Suprapubic skin (tissue), 4 donors: ENCODE measurements at regions not wholly inside any gene's neighbourhood (a gene's known extent, or its start where the extent isn't known, plus 50 kb on each side); places are given as distances from the start of the nearest gene placed in this dataset.

Source experiments
- DNase-seq, 2 donors: peaks; one replicate each; pipeline ENCODE4 v3.0.0-alpha.2; 2019; ENCODE audit warnings: low spot score in 2 of 2
- H3K27ac ChIP-seq: fragments of 200-600 bp; sonication (generic); one replicate; pipeline ENCODE4 v1.5.1; 2019
- H3K27me3 ChIP-seq: fragments of 200-600 bp; sonication (generic); one replicate; pipeline ENCODE4 v1.5.1; 2019
- H3K36me3 ChIP-seq: fragments of 200-600 bp; sonication (generic); one replicate; pipeline ENCODE4 v1.5.1; 2019
- H3K4me1 ChIP-seq: fragments of 200-600 bp; sonication (generic); one replicate; pipeline ENCODE4 v1.5.1; 2019
- H3K4me3 ChIP-seq: fragments of 200-600 bp; sonication (generic); one replicate; pipeline ENCODE4 v1.5.1; 2019; ENCODE audit warnings: mild to moderate bottlenecking
- H3K9me3 ChIP-seq: fragments of 200-600 bp; sonication (generic); one replicate; pipeline ENCODE4 v1.5.1; 2019
- EP300 ChIP-seq: sonication (generic); formaldehyde crosslinking; IDR thresholded peaks from one replicate; pipeline ENCODE4 v1.6.1; 2017; ENCODE audit warnings: antibody characterized with exemption
- POLR2A ChIP-seq, 2 donors: fragments of 450-650 bp; IDR thresholded peaks; one replicate each; pipeline ENCODE4 v1.6.1; 2017; ENCODE audit warnings: antibody characterized with exemption in 2 of 2, mild to moderate bottlenecking in 2 of 2, moderate library complexity in 2 of 2
- POLR2AphosphoS5 ChIP-seq, 3 donors: sonication (generic); formaldehyde crosslinking; IDR thresholded peaks; one replicate each; pipeline ENCODE4 v1.6.1; 2017; ENCODE audit warnings: antibody characterized with exemption in 3 of 3
- WGBS: methylation state at CpG from one replicate; pipeline ENCODE4 v1.1.5; 2018; 5-methylcytosine and 5-hydroxymethylcytosine counted together
- TF ChIP-seq, protein P1 (sequence below), 2 donors: fragments of 200-600 bp in 1 of 2; fragments of 450-650 bp in 1 of 2; sonication (generic) in 1 of 2; IDR thresholded peaks; one replicate each; pipeline ENCODE4 v1.5.1; 2016 to 2019; ENCODE audit warnings: antibody characterized with exemption in 2 of 2, mild to moderate bottlenecking in 1 of 2, moderate library complexity in 1 of 2

DNA sequence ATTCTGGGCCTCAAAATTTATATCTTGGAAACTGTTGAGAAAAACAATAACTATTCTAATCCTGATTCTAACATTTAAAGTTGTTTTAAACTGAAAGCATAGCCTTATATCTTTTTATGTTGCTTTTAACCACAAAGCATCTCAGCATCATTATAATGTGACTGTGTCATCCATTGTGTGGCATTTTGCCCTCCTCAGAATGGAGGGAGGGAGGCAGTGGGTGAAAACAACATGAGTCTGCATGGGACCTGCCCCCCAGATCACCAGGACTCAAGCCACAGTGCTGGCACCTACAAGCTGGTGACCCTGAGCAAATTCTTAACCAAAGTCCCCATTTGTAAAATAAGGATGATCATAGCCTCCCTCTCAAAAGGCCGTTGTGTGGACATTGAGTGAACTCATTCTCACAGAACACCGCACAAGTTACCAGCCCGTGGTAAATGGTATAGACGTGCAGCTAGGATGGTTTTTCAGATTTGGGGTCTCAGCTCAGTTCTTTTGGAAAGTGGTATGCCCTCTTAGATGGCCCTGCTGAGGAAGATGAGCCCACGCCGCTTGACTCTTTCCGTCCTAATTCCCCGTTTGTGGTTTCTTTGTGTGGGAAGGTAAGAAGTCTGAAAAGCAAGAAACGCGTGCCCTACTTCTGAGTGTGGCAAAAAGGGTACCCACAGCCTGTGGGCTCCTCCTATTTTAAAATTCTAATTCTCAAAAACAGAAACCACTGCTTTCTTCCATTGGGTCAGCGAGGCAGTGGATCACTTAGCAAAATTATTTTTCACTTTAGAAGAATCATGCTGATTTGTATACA, 305.0 kb upstream of the ID2 start:
- TF ChIP-seq, protein P1, sequence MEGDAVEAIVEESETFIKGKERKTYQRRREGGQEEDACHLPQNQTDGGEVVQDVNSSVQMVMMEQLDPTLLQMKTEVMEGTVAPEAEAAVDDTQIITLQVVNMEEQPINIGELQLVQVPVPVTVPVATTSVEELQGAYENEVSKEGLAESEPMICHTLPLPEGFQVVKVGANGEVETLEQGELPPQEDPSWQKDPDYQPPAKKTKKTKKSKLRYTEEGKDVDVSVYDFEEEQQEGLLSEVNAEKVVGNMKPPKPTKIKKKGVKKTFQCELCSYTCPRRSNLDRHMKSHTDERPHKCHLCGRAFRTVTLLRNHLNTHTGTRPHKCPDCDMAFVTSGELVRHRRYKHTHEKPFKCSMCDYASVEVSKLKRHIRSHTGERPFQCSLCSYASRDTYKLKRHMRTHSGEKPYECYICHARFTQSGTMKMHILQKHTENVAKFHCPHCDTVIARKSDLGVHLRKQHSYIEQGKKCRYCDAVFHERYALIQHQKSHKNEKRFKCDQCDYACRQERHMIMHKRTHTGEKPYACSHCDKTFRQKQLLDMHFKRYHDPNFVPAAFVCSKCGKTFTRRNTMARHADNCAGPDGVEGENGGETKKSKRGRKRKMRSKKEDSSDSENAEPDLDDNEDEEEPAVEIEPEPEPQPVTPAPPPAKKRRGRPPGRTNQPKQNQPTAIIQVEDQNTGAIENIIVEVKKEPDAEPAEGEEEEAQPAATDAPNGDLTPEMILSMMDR (IDR thresholded peaks at IDR 0.05): no peak
- TF ChIP-seq EP300: no peak
- TF ChIP-seq POLR2AphosphoS5 (IDR thresholded peaks at IDR 0.05): no peak
- TF ChIP-seq POLR2A (IDR thresholded peaks at IDR 0.05): no peak
- WGBS: 95% methylated on average over 11 of the region's 11 CpGs
- DNase-seq: no peak
- no peaks in the 10 kb centered on the region for H3K4me1 ChIP-seq
- H3K4me3 ChIP-seq: no peak overlapping the region
- H3K36me3 ChIP-seq: no peaks in the 10 kb centered on the region
- H3K27ac ChIP-seq: no peak overlapping the region
- H3K27me3 ChIP-seq: no peaks in the 10 kb centered on the region
- no peaks in the 10 kb centered on the region for H3K9me3 ChIP-seq

DNA sequence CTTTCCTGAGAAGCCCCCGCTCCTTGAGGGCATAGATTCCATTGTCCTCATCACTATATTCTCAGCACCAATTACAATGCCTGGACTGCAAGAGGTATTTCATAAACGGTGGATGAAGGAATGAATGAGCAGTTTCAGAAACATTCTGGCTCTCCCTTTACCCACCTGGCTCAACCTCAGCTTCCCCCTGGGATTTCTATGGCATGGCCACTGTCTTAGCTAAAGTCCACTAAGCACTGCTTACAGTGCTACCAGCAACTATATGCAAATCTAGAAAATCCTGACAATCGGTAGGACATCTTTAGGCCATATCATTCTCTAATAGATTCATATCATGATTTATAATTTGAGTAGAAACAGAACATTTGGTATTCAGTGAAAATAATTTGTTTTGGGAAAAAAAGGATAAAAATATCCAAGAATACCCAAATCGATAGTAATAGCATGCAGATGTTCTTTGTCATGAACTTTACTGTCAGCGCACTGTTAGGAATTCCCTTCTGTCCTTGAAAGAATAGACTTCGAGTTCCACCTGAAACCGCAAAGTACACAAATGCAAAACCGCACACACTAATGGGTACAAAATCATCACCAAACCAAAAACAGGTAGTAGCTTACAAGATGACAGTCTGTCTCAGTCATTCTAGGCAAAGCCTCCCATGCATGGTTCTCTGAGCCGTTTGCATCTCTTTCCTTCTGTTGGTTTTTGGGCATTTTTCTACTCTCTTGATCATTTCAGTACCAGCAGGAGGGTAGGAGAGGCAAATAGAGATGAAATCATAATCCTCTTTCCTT, 303.6 kb upstream of the ID2 start:
- 79% methylated on average over 9 of the region's 9 CpGs for WGBS
- no peak for DNase-seq
- Histone ChIP-seq H3K4me1 (no peaks in the 10 kb centered on the region), H3K9me3 (no peaks in the 10 kb centered on the region), H3K4me3 (no peak overlapping the region), H3K27ac (no peak overlapping the region), H3K27me3 (no peaks in the 10 kb centered on the region), H3K36me3 (no peaks in the 10 kb centered on the region)
- TF ChIP-seq POLR2A (IDR thresholded peaks at IDR 0.05) (no peak), EP300 (no peak), POLR2AphosphoS5 (IDR thresholded peaks at IDR 0.05) (no peak)
- TF ChIP-seq, protein P1 (IDR thresholded peaks at IDR 0.05): no peak

DNA sequence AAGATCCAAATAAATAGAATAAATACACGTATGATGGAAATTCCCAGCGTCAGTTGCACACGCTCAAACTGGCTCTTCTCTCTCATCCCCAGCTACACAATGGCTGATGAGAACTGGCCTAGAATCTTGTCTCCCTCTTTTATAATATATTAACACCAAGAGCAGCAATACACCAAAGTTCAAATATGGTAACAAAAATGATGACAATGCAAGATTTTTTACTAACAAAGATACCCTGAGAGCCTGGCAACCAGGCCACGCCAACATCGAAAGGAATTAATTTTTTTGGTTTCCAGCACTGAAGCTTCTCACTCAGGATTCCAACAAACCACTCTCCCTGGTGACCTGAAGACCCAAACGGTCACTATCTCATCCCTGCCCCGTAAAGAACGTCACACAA, 302.7 kb upstream of the ID2 start:
- Histone ChIP-seq H3K4me3 (no peak overlapping the region), H3K27ac (no peak overlapping the region), H3K9me3 (no peaks in the 10 kb centered on the region), H3K36me3 (no peaks in the 10 kb centered on the region), H3K4me1 (no peaks in the 10 kb centered on the region), H3K27me3 (no peaks in the 10 kb centered on the region)
- DNase-seq: no peak
- 91% methylated on average over 8 of the region's 8 CpGs for WGBS
- no peak for TF ChIP-seq POLR2AphosphoS5 (IDR thresholded peaks at IDR 0.05)
- no peak for TF ChIP-seq POLR2A (IDR thresholded peaks at IDR 0.05)
- TF ChIP-seq, protein P1 (IDR thresholded peaks at IDR 0.05): no peak
- no peak for TF ChIP-seq EP300

- no peaks in the 10 kb centered on the region for H3K27me3 ChIP-seq
- no peaks in the 10 kb centered on the region for H3K9me3 ChIP-seq
- no peak overlapping the region for H3K27ac ChIP-seq
- DNase-seq: no peak
- no peak overlapping the region for H3K4me3 ChIP-seq
- WGBS: 69% methylated on average over 4 of the region's 4 CpGs
- no peaks in the 10 kb centered on the region for H3K4me1 ChIP-seq
- no peaks in the 10 kb centered on the region for H3K36me3 ChIP-seq
- TF ChIP-seq EP300 (no peak), POLR2A (IDR thresholded peaks at IDR 0.05) (no peak), POLR2AphosphoS5 (IDR thresholded peaks at IDR 0.05) (no peak)
- TF ChIP-seq, protein P1 (IDR thresholded peaks at IDR 0.05): no peak
These were observed 302.3 kb upstream of the ID2 start for GRCh38 chr2:8379549-8379948.

- H3K4me3 ChIP-seq: no peak overlapping the region
- WGBS: 87% methylated on average over 6 of the region's 6 CpGs
- no peak overlapping the region for H3K27ac ChIP-seq
- DNase-seq: no peak
- H3K4me1 ChIP-seq: no peaks in the 10 kb centered on the region
- H3K9me3 ChIP-seq: no peaks in the 10 kb centered on the region
- TF ChIP-seq EP300: no peak
- TF ChIP-seq POLR2AphosphoS5 (IDR thresholded peaks at IDR 0.05): no peak
- no peaks in the 10 kb centered on the region for H3K36me3 ChIP-seq
- H3K27me3 ChIP-seq: no peaks in the 10 kb centered on the region
These were observed 301.8 kb upstream of the ID2 start for GRCh38 chr2:8380026-8380425.
